HG02763 (cell line): ENCODE measurements at regions not wholly inside any gene's neighbourhood (a gene's known extent, or its start where the extent isn't known, plus 50 kb on each side); places are given as distances from the start of the nearest gene placed in this dataset.

Source experiments
- ATAC-seq: cut with Tn5 transposase; IDR thresholded peaks from one replicate; pipeline ENCODE4 v1.9.1; 2021; ENCODE audit warnings: mild to moderate bottlenecking, moderate library complexity; ENCODE audit not compliant: unreplicated experiment

GRCh38 chr3:16050641-16051467, 123.6 kb upstream of the GALNT15 start:
- ATAC-seq, result no peak

GRCh38 chr3:16051691-16052090, 122.8 kb upstream of the GALNT15 start:
- no peak for ATAC-seq

GRCh38 chr3:16052964-16053363, 121.5 kb upstream of the GALNT15 start:
- no peak for ATAC-seq

- ATAC-seq, result no peak
Measured at GRCh38 chr3:16053794-16054193, 120.7 kb upstream of the GALNT15 start.

- ATAC-seq, result no peak
Measured at GRCh38 chr3:16055606-16056211, 118.8 kb upstream of the GALNT15 start.

GRCh38 chr3:16056217-16056616, 118.3 kb upstream of the GALNT15 start:
- no peak for ATAC-seq

- ATAC-seq, result no peak
Measured at GRCh38 chr3:16058521-16058920, 116.0 kb upstream of the GALNT15 start.

GRCh38 chr3:16059081-16059537, 115.4 kb upstream of the GALNT15 start:
- ATAC-seq, result no peak

GRCh38 chr3:16059711-16060357, 114.6 kb upstream of the GALNT15 start:
- ATAC-seq, result no peak

GRCh38 chr3:16060358-16060852, 114.1 kb upstream of the GALNT15 start:
- ATAC-seq, result no peak

- ATAC-seq, result no peak
Measured at GRCh38 chr3:16060945-16061344, 113.5 kb upstream of the GALNT15 start.

GRCh38 chr3:16061491-16061890, 113.0 kb upstream of the GALNT15 start:
- ATAC-seq, result no peak

- ATAC-seq, result no peak
Measured at GRCh38 chr3:16063603-16064002, 110.9 kb upstream of the GALNT15 start.

- ATAC-seq, result no peak
Measured at GRCh38 chr3:16064642-16065414, 109.7 kb upstream of the GALNT15 start.

GRCh38 chr3:16066545-16066944, 107.9 kb upstream of the GALNT15 start:
- ATAC-seq, result no peak

- ATAC-seq, result no peak
Measured at GRCh38 chr3:16066975-16067374, 107.5 kb upstream of the GALNT15 start.

- ATAC-seq, result no peak
Measured at GRCh38 chr3:16067837-16068471, 106.5 kb upstream of the GALNT15 start.

GRCh38 chr3:16069149-16069922, 105.1 kb upstream of the GALNT15 start:
- ATAC-seq, result no peak

- ATAC-seq, result no peak
Measured at GRCh38 chr3:16070707-16071106, 103.8 kb upstream of the GALNT15 start.

- ATAC-seq, result no peak
Measured at GRCh38 chr3:16071206-16071605, 103.3 kb upstream of the GALNT15 start.
